GM12891 (cell line): ENCODE measurements at regions not wholly inside any gene's neighbourhood (a gene's known extent, or its start where the extent isn't known, plus 50 kb on each side); places are given as distances from the start of the nearest gene placed in this dataset.

Experiments used
- POLR2A ChIP-seq: IDR thresholded peaks from 2 replicates; pipeline ENCODE4 v1.6.1; 2011; ENCODE audit warnings: low read depth, low read length, control low read depth
- POLR2AphosphoS5 ChIP-seq: IDR thresholded peaks from 2 replicates; pipeline ENCODE4 v1.6.1; 2011; ENCODE audit warnings: low read depth, low read length, control low read depth
- POU2F2 ChIP-seq: IDR thresholded peaks from 2 replicates; pipeline ENCODE4 v1.6.1; 2011; ENCODE audit warnings: low read depth, mild to moderate bottlenecking, control low read depth, low read length, moderate library complexity
- SPI1 ChIP-seq: IDR thresholded peaks from 2 replicates; pipeline ENCODE4 v1.6.1; 2011; ENCODE audit warnings: low read depth, low read length, control low read depth
- TAF1 ChIP-seq: IDR thresholded peaks from 2 replicates; pipeline ENCODE4 v1.6.1; 2011; ENCODE audit warnings: low read depth, low read length, control low read depth

DNA sequence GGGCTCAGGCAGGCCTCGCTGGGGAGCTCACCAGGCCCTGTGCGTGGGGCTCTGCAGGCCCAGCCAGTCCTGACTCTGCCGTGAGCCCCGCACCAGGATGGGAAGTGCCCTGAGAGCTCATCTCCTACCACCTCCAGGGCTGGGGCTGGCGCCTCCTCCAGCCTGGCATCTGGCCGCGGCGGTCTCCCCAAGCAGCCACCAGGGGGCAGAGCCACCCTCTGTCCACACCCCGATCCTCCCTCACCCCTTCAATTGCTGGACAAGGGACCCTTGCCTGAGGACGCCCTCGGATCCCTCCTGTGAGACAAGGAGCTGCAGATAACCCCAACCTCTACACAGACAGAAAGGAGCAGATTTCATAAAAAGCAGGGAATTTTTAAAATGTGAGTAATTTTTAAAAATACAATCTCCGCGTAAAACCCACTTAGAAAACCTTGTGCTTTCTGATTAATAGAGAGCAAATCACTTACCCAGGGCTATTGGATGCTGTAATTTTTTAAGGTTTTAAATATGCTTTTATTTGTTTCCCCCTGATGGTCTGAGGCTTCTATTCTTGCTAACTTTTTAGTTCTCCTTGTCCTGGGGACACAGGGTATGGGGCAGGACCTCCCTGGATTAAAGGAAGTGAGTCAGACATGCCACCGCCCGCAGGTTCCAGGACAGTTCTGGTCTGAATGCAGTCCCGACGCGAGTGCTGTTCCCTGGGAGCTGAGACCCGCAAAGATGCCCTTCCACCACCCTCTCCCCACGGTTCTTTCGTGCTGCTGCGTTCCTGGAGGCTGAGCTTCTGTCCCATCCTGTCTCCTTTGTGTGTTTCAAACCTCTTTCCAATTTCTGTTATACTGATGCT, 52.3 kb upstream of the CHRNA7 start:
- TF ChIP-seq POLR2AphosphoS5 (no peak), POLR2A (no peak), POU2F2 (no peak), TAF1 (no peak), SPI1 (no peak)
